ENCODE measurements at regions not wholly inside any gene's neighbourhood (a gene's known extent, or its start where the extent isn't known, plus 50 kb on each side); places are given as distances from the start of the nearest gene placed in this dataset.

- H3K9me3 ChIP-seq: no peaks in the 10 kb centered on the region
- H3K36me3 ChIP-seq: no peaks in the 10 kb centered on the region
- H3K27me3 ChIP-seq (replicated peaks; ENCODE audit: insufficient read depth): no peaks in the 10 kb centered on the region
- no peak overlapping the region for H3K27ac ChIP-seq
- DNase-seq (ENCODE audit: low spot score) (no peak), ATAC-seq (ENCODE audit: insufficient number of reproducible peaks, low FRiP score, low read depth) (no peak)
- H3K4me3 ChIP-seq: no peak overlapping the region
- no peaks in the 10 kb centered on the region for H3K4me1 ChIP-seq (ENCODE audit: control insufficient read depth in 1 of 2, low read depth in 2 of 2)
- TF ChIP-seq, protein P1, sequence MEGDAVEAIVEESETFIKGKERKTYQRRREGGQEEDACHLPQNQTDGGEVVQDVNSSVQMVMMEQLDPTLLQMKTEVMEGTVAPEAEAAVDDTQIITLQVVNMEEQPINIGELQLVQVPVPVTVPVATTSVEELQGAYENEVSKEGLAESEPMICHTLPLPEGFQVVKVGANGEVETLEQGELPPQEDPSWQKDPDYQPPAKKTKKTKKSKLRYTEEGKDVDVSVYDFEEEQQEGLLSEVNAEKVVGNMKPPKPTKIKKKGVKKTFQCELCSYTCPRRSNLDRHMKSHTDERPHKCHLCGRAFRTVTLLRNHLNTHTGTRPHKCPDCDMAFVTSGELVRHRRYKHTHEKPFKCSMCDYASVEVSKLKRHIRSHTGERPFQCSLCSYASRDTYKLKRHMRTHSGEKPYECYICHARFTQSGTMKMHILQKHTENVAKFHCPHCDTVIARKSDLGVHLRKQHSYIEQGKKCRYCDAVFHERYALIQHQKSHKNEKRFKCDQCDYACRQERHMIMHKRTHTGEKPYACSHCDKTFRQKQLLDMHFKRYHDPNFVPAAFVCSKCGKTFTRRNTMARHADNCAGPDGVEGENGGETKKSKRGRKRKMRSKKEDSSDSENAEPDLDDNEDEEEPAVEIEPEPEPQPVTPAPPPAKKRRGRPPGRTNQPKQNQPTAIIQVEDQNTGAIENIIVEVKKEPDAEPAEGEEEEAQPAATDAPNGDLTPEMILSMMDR (IDR thresholded peaks at IDR 0.05): no peak
Measured at GRCh38 chr7:92988941-92989545, 128.7 kb downstream of the SAMD9 start.

DNA sequence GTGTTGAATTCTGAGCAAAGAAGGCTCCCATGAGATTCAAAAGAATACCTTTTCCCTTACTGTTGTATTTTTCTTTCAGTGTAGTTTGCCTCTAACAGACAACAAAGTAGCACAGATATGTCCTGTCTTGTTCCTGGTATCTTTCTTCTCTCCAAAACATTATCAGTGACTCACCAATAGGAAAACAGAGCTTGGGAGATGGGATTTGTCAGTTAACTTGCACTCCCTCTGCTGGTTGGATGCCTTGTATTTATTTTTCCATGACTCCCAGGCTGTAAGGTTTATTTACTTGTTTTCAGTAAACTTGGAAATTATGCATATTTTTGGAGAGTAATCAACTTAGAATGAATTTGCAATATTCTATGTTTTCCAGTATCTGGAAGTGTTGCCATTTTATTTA is 129.7 kb downstream of the SAMD9 start:
- ATAC-seq (ENCODE audit: insufficient number of reproducible peaks, low FRiP score, low read depth) (no peak), DNase-seq (ENCODE audit: low spot score) (no peak)
- Histone ChIP-seq H3K27me3 (replicated peaks; ENCODE audit: insufficient read depth) (no peaks in the 10 kb centered on the region), H3K9me3 (no peaks in the 10 kb centered on the region), H3K27ac (no peak overlapping the region), H3K36me3 (no peaks in the 10 kb centered on the region), H3K4me1 (ENCODE audit: control insufficient read depth in 1 of 2, low read depth in 2 of 2) (no peaks in the 10 kb centered on the region), H3K4me3 (no peak overlapping the region)
- TF ChIP-seq, protein P1 (IDR thresholded peaks at IDR 0.05): no peak

- no peak overlapping the region for H3K4me3 ChIP-seq
- DNase-seq (ENCODE audit: low spot score) (no peak), ATAC-seq (ENCODE audit: insufficient number of reproducible peaks, low FRiP score, low read depth) (no peak)
- no peak overlapping the region for H3K27ac ChIP-seq
- no peaks in the 10 kb centered on the region for H3K9me3 ChIP-seq
- no peaks in the 10 kb centered on the region for H3K4me1 ChIP-seq (ENCODE audit: control insufficient read depth in 1 of 2, low read depth in 2 of 2)
- H3K36me3 ChIP-seq: no peaks in the 10 kb centered on the region
- H3K27me3 ChIP-seq (replicated peaks; ENCODE audit: insufficient read depth): no peaks in the 10 kb centered on the region
- TF ChIP-seq, protein P1 (IDR thresholded peaks at IDR 0.05): no peak
Measured at GRCh38 chr7:92987538-92987937, 130.2 kb downstream of the SAMD9 start.

- Histone ChIP-seq H3K36me3 (no peaks in the 10 kb centered on the region), H3K4me3 (no peak overlapping the region), H3K9me3 (no peaks in the 10 kb centered on the region), H3K27ac (no peak overlapping the region), H3K4me1 (ENCODE audit: control insufficient read depth in 1 of 2, low read depth in 2 of 2) (no peaks in the 10 kb centered on the region), H3K27me3 (replicated peaks; ENCODE audit: insufficient read depth) (no peaks in the 10 kb centered on the region)
- ATAC-seq (ENCODE audit: insufficient number of reproducible peaks, low FRiP score, low read depth): no peak
- DNase-seq (ENCODE audit: low spot score): no peak
- TF ChIP-seq, protein P1 (IDR thresholded peaks at IDR 0.05): no peak
Measured at GRCh38 chr7:92987095-92987494, 130.7 kb downstream of the SAMD9 start.

DNA sequence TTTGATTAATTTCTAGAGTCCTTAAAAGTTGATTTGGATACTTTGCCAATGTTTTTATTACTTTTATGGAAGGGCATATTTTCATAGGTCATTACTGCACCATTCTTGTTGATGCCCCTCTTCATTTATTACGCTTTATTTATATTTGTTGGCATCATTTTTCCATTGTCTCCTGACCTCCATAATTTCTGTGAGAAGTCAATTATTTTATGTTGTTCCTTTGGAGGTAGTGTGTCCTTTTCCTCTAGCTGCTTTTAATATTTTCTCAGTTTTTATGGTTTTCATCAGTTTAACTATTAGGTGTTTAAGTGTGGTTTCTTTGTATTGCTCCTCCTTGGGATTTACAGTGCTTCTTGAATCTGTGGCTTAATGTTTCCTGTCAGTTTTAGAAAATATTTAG is 134.9 kb downstream of the SAMD9 start:
- H3K4me3 ChIP-seq: no peak overlapping the region
- ATAC-seq (ENCODE audit: insufficient number of reproducible peaks, low FRiP score, low read depth): no peak
- no peaks in the 10 kb centered on the region for H3K27me3 ChIP-seq (replicated peaks; ENCODE audit: insufficient read depth)
- H3K36me3 ChIP-seq: no peaks in the 10 kb centered on the region
- no peak overlapping the region for H3K27ac ChIP-seq
- no peaks in the 10 kb centered on the region for H3K9me3 ChIP-seq
- DNase-seq (ENCODE audit: low spot score): no peak
- TF ChIP-seq, protein P1 (IDR thresholded peaks at IDR 0.05): no peak
- no peaks in the 10 kb centered on the region for H3K4me1 ChIP-seq (ENCODE audit: control insufficient read depth in 1 of 2, low read depth in 2 of 2)

All from thoracic aorta (tissue), 2 donors.